HuH-7 (cell line): ENCODE measurements at regions not wholly inside any gene's neighbourhood (a gene's known extent, or its start where the extent isn't known, plus 50 kb on each side); places are given as distances from the start of the nearest gene placed in this dataset.
"Not testable (repeated sequence)": the region's sequence is repeated elsewhere in the genome, so short reads cannot be mapped to it uniquely, and the experiment has no call there.

Experiments used
- DNase-seq: peaks from one replicate; pipeline ENCODE4 v3.0.0; 2011; ENCODE audit warnings: low spot score

DNA sequence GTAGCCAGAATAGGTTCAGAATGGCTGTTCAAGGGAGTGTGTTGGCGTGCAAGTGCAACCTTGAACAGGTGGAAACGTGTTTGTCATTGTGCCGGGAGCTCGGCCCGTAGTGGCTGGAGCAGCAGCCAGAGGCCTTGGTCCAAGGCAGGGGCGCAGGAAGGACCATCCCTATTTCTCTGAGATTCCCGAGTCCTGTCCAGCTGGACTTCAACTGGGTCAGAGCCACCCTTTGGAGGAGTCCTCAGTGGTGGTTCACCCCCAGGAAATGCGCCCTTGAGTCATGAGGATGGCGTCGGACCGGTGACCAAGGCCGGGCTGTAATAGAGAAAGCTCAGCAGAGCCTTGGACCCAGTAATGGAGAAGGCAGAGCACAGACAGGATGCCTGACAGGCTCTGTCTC, 1402.0 kb downstream of the BRD1 start:
- no peak for DNase-seq

DNA sequence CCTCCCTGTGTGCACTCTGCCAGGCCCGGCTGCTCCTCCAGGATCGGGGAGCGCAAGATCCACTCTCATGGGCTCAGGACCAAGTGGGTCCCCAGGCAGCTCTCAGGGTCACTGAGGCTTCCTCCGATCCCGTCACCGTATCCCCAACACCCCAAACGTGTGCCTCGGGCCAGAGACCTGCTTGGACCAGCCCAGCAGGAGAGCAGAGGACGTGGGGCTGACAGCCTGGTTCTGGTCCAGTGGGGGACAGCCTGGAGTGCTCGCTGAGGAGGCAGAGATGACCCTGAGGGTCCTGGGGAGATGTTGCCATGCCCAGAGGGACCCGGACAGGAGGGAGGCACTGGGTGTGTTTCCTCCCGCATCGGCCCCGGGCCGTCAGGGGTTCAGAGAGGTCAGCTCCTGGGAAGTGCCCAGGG, 1402.6 kb downstream of the BRD1 start:
- DNase-seq = no peak

DNA sequence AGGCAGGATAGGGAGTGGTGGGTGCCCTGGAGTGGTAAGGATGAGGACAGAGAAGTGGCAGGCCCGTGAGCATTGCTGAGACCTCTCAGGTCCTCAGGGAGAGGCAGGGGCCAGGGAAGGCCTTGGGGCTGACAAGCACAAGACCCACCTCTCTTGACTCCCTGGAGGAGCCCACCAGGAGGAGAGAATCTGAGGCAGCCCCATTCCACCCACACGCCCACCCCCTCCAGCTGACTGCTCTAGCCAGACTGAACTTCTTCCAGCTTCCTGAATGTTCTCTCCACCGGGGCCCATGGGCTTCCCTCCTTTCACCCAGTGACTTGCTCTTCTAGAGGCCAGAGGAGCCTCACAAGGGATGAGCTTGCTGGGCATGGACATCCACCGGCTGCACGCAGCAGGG, 1403.0 kb downstream of the BRD1 start:
- no peak for DNase-seq

DNA sequence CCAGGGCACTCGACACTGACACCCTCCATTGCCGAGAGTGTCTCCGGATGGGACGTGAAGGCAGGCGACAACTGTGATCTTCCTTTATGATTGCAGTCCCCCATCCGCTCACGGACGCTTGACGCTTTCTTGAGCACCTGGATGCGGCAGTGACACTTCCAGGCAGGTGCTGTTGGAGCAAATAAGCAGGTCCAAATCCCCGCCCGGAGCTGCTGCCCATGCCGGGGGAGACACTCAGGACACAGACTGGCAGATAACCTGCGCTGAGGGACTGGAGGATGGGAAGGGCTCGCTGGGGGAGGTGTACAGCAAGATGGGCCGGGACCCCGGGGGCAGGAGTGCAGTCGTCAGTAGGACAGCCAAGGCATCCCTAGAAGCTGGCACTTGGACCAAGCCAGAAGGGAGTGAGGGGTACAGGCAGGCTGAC, 1403.5 kb downstream of the BRD1 start:
- DNase-seq = no peak

DNA sequence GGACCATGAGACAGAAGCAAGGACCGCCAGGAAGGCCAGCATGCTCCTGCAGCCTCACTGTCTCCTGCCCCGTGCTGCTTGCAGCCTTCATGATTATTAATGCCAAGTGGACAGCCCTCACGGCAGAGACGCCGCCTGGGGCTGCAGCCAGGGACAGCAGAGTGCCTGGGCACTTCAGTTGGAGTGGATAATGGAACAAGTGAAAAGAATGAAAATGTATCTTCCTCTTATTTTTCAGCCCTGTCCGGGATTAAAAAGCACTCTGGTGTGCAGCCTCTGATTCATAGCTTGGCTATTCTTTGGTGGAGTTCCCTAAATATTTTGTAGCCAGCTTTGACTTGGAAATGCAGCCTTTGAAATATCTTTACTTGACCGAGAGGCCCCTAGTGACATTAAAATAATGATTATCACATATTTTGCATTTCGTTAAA, 1404.2 kb downstream of the BRD1 start:
- no peak for DNase-seq

DNA sequence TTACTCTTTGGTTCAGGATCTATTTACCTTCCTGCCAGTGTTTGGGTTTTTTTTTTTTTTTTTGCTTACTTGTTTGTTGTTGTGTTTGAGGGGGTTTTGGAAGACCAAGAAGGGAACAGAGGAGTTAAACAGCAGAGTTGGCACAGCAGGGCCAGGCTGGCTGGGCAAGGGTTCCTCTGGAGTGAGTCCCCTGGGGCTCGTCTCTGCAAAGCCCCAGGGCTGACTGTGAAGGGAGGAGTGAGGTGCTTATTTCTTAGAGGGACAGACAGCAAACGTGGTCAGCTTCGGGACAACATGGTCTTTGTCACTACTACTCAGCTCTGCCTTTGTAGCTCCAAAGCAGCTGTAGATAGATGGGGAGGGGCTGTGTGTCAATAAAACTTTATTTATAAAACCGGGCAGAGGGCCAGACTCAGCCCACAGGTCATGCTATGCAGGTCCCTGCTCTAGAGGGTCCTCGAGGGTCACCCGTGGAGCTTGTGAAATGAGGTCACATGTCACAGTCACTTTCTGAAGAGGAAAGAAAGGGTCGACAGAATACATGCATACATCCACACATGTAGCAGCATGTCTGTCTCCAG, 1404.7 kb downstream of the BRD1 start:
- no peak for DNase-seq

DNA sequence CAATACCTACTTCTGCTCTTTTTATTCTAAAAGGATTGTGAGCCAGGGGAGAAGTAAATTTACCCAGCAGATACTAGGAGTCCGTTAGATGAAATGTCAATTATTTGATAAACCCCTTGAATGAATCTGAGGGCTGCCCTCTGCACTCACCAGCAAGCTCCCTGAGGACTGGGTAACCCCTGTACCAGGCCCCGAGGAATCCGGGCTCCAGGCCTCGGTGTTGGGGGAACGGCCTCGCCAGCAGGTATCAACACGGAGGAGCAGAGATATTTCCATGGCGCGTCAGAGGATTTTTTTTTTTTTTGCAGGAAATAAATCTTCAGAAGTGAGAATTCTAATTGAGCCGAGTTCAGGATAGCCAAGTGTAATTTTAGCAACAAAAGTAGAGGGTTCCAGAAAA, 1408.8 kb downstream of the BRD1 start:
- no peak for DNase-seq

DNA sequence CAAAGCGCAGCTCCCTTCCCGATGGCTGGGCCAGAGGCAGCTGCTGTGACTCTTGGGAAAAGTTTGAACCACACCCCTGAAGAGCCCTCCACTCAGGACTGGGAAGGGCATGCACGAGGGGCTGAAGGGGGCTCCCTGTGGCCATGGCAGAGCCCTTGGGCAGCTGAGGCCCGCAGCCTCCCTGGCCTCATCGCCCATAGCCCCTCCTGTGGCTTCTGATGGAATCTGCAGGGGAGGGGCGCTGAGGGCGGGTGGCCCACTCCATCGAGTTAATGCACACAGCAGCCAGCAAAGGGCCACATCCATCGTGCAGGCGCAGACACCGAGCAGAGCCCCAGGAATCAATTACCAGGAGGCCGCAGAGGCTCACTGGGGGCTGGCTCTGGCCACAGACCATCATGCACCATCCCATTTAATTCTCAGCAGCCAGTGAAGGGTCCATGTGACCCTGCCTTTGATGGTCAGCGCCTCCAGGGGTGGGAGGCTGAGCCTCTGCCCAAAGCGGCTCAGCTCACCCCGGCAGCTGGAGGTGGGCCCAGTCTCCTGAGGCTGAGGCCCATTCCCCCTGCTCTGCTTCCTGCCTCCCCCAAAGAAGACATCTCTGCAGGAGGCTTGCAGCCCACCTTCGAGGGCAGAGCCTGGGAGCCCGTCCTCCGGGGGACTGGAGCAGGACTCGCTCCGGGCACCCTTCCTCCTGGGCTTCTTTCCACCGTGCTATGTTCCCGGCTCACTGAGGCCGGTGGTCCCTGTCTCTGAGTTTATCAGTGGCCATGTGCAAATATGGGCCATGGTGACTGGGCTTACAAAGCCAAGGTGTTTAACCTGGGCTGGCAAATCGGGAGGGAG, 1410.2 kb downstream of the BRD1 start:
- no peak for DNase-seq

DNA sequence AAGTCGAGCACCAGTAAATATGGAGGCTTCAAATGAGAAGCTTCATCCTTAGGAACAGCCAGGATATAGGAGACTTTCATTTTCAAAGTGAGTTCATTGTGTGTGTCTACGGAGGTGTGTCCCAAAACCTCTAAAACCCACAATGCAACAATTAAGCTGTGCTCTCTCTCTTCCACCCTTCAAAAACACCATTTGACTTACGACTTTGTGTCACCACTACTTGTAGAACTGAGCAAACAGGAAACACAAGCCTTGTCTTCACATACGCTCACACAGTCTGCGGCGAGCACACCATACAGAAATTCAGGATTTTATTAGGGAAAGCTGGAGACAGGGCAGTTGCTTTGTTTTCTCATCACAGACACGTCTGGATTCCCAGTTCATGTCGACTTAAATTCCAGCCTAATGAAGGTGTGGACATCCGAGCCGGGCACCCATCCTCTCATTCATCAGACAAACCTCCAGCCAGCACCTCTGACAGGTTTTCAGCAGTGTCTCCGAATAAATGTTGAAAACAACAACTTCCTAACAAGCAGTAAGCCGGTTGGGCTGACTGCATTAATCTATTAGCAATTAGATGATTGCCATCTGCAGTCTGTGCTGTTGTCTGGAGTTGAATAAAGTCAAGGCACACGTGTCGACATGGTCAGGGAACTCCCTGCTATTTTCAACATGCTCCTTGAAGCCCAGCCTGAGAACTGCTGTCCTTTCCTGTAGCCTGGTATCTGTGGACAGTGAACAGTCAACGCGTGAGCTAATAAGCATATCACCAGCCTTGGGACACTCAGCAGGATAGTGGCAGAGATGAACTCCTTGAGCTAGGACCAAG, 1411.1 kb downstream of the BRD1 start:
- no peak for DNase-seq

DNA sequence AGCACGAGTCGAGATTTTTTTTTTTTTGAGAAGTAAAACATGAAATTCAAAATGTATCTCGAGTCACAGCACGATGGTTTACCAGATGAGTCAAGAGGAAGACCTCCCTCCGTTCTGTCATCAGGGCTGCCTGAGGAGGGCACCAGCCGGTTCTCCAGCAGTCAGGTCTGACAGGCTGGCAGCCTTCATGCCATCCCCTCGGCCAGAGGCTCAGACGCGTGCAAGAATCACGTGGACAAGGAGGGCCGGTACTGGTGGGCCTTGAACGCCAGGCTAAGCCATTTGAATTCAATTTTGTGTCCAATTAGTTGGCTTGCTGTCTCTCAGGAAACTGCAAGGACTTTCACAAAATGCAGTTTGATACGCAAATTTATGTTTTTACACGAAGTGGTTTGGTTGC, 1412.2 kb downstream of the BRD1 start:
- DNase-seq = no peak

DNA sequence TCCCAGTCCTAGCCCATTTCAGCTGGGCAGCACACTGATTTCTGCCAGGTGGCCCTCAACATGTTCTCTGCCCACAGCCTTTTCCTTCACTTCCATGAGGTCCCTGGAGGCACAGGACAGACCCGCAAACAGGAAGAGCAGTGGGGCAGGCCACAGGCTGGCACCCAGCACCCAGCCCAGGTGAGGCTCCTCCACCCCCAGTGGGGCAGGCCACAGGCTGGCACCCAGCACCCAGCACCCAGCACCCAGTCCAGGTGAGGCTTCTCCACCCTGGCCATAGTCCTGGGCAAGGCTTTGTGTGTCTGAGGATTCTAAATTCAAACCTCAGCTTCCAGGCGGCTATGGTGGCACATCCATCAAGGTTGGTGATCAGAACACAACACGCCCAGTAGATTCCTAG, 1413.0 kb downstream of the BRD1 start:
- DNase-seq = no peak

DNA sequence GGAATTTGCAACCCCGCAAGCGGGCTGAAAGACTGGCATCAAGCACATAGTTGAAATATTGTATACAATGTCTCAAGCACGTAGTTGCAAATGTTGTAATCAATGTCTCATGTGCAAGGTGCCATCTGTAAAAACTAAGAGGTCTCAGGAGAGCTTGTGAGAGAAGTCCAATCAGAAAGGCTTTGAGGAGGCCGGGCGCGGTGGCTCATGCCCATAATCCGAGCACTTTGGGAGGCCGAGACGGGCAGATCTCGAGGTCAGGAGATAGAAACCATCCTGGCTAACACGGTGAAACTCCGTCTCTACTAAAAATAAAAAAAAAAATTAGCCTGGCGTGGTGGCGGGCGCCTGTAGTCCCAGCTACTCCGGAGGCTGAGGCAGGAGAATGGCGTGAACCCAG, 1414.7 kb downstream of the BRD1 start:
- not testable (repeated sequence) for DNase-seq

DNA sequence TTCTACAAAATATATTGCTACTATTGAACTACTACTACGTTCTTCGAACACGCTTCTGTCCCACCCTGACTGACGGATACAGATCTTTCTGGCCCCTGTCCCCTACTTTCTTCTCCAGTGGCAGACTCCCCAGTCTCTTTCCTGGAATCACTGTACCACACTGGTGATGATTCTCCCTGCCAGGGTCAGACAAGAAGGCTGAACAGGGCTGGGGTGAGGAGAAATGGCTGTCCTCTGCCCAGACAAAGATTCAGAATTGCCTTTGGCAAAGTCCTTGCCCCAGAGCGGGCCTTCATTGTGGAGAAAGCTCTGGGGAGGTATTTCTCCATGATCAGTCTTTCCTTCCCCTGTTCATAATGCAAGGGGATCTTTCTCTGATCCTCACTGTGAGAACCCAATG, 1417.1 kb downstream of the BRD1 start:
- no peak for DNase-seq

DNA sequence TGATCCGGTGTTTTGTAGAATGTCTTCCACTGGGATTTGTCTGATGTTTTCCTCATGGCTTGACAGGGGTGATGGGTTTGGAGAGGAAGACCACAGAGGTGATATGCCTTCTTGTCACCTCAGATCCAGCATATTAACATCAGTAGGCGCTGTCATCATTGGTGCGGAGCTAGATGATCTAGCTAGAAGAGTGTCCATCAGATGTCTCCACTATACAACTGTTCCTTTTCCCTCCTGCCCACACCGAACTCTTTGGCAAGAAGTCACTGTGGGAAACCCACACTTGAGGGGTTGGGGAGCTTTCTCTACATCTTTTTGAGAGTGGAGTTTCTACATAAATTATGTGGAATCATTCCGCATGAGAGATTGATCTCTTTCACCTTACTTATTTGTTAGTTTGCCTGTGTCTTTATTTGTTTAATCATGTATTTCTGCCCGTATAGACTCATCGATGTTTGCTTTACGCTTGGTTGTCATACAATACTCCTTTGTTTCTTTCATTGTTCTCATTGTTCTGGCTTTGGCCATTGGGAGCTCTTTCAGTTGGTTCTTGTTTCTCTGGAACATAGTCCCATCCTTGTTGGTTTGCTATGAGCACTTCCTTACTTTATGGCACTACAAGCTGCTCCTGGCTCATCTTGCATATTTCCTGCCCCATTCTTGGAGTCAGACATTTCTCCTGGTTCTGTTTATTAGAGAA, 1420.3 kb downstream of the BRD1 start:
- no peak for DNase-seq

DNA sequence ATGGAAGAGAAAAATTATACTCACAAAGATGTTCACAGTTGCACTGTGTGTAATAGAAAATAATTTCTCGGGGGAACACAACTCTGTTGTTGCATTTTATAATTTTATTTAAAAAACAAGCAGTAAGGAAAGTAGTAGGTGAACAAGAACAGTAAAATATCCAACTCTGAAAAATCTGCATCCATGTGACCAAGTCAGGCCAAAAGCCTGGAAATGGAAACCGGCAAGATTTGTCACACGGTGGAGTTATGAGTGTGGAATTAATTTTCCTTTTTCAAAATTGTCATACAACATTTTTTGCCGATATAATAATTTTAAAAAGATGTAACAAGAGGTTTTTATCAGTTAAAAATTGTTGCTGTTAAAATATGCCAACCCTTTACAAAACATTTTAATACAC, 1421.5 kb downstream of the BRD1 start:
- no peak for DNase-seq

DNA sequence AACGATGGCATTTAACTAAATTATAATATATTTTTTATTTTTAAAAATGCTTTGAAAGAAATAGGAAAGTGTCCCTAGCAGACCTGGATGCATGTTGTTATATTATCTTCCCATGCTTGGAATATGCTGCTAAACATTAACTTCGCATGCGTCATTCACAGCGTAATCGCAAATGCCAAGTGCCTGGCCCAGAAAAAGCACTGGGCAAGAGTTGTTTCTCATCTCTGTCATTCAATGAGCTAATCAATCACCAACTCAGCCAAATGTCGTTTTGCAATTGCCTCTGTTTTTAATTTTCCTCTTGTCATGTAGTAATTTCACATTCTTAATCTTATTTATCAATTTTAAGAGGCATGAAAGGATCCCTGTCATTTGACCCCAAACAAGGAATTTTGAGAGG, 1421.9 kb downstream of the BRD1 start:
- no peak for DNase-seq

DNA sequence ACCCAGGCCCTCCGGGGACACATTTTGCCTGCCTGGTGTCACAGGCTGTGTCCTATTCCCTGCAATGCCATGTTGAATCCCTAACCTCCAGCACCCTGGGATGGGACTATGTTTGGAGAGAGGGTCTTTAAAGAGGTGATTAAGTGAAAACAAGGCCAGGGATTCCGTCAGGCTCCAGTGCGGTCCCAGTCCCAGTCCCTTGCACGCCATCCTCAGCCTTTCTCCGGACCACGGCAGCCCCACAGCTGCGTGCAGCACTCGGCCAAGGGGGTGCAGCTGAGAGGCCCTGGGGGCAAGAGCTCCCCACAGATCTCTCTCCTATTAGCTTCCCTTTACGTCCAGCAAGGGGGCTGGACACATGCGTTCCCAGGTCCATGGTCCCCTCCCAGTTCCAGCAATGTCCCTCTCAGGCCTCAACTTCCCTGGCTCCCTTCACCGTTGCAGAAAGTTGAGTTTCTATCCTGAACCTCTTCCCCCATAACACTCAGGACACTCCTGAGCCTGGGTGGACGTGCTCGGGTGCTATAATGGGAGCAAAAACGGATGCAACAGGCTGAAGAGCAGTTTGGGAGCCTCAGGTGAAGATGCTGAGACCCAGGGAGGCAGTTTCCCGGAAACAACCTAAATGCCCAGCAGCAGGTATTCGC, 1422.7 kb downstream of the BRD1 start:
- DNase-seq = no peak

DNA sequence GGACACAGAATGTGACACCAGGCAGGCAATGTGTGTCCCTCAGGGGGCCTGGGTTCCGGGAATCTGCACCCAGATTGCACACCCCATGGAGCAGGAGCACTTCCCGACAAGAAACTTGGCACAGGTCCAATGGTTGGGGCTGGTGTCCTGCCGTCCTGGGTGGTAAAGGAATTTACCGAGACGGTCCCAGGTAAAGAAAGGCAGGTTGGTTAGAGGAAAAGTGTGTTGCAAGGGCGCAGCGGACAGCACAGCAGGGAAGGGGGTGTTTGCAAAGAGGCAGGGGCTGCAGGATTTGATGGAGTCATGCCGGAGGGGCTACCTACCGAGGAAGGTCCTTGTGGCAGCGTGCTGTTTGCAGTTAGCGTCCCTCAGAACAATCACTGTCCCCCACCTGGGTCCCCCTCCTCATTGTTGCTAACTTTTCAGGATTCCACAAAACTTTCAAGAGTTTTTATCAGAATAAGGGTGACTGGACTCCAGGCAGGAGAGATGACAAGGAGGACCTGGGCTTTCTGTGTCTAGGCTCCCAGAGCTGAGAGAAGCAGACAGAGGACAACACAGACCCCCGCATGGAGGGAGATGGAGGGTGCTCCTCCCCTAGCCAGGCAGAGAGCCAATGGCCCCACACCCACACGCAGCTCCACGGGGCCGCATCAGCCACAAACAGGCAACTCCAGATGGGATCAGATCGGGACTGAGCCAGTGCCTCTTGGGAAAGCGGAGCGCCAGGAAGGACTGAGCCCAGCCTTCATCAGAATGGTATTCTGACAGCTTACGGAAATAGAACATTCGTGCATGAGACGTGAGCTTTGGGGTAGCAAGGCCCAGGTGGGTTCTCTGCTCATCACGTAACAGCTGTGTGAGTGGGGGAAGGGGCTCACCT, 1423.9 kb downstream of the BRD1 start:
- DNase-seq = no peak

DNA sequence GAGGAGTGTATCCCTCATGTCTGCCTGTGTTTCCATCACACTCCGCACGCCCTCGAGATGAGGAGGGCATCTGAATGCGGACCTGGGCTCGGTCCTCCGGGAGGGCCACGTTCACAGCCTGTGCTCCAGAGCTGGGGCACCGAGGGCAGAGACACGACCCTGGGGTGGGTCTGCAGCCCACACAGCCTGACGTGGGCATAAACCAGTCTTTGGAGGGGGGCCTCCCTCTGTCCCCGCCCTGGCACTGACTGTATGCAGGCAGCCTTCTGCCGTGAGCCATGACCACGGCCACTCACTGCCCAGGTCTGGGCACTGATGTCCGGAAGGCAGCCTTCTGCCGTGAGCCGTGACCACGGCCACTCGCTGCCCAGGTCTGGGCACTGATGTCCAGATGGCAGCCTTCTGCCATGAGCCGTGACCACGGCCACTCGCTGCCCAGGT, 1425.1 kb downstream of the BRD1 start:
- DNase-seq = no peak

DNA sequence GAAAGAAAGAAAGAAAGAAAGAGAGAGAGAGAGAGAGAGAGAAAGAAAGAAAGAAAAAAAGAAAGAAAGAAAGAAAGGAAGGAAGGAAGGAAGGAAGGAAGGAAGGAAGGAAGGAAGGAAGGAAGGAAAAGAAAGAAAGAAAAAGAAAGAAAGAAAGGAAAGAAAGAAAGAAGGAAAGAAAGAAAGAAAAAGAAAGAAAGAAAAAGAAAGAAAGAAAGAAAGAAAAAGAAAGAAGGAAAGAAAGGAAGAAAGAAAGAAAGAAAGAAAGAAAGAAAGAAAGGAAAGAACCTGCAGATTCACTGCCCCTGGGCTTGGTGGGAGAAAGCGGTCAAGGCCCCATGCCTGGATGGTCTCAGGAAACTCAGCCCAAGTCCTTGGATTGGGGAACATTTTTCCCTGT, 1426.2 kb downstream of the BRD1 start:
- DNase-seq = not testable (repeated sequence)
